ENCODE measurements at regions not wholly inside any gene's neighbourhood (a gene's known extent, or its start where the extent isn't known, plus 50 kb on each side); places are given as distances from the start of the nearest gene placed in this dataset.

DNA sequence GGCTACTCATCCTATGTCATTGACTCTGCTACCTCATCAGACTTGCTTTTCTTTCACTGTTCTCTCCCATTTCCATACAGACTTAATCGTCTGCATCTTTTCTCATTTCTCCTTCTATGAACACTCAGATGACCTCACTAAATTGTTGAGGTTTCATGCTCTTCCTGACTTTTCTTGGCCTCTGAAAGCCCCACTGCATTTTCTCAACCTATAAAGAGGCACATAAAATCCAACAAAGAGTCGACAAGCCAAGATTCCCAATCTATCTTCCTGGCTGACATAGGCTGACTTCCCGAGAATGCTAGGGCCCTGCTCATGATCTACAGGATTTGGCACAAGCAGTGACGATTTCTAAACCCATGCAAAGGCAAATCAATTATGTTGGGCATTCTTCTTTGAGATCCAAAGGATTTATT lies 280.8 kb upstream of the DPYD start:
- no peak for TF ChIP-seq CTCF (conservative IDR thresholded peaks at IDR 0.05; ENCODE audit: low read depth, low read length)
- no peak for TF ChIP-seq EZH2 (IDR thresholded peaks at IDR 0.05; ENCODE audit: low read length, unreplicated experiment)
